CD14-positive monocyte (primary cell): ENCODE measurements at regions not wholly inside any gene's neighbourhood (a gene's known extent, or its start where the extent isn't known, plus 50 kb on each side); places are given as distances from the start of the nearest gene placed in this dataset.

ENCODE experiments used
- DNase-seq, 3 donors: peaks; one replicate each; pipeline ENCODE4 v3.0.0-alpha.2; 2011 to 2022
- H2AFZ ChIP-seq: 2 replicates; pipeline ENCODE4 v1.6.0; 2012; ENCODE audit warnings: mild to moderate bottlenecking, low read depth, low read length, inconsistent platforms; ENCODE audit not compliant: insufficient read depth, poor library complexity, severe bottlenecking
- H3K27ac ChIP-seq, 2 donors: 1 replicate in 1 of 2; 2 replicates in 1 of 2; pipeline ENCODE4 v1.5.1; 2012 to 2013; ENCODE audit warnings: low read length in 2 of 2, control low read depth in 1 of 2, inconsistent platforms in 1 of 2, low read depth in 1 of 2, mild to moderate bottlenecking in 1 of 2
- H3K27me3 ChIP-seq, 2 donors: one replicate each; pipeline versions ENCODE4 v1.6.0 to v1.6.1; 2011 to 2013; ENCODE audit warnings: low read length in 2 of 2; ENCODE audit not compliant: control insufficient read depth in 2 of 2, insufficient read depth in 2 of 2
- H3K36me3 ChIP-seq, 2 donors: replicated peaks in 1 of 2; 1 replicate in 1 of 2; 2 replicates in 1 of 2; pipeline versions ENCODE4 v1.5.1 to v1.6.1; 2012 to 2013; ENCODE audit warnings: low read length in 2 of 2, control low read depth in 1 of 2, inconsistent platforms in 1 of 2, mild to moderate bottlenecking in 1 of 2; ENCODE audit not compliant: insufficient read depth in 2 of 2, control insufficient read depth in 1 of 2
- H3K4me1 ChIP-seq, 2 donors: 1 replicate in 1 of 2; 2 replicates in 1 of 2; pipeline versions ENCODE4 v1.5.1 to v1.6.1; 2012 to 2013; ENCODE audit warnings: low read length in 2 of 2, control low read depth in 1 of 2, inconsistent platforms in 1 of 2, mild to moderate bottlenecking in 1 of 2, moderate library complexity in 1 of 2; ENCODE audit not compliant: insufficient read depth in 2 of 2, control insufficient read depth in 1 of 2
- H3K4me2 ChIP-seq: replicated peaks from 2 replicates; pipeline ENCODE3; 2012; ENCODE audit warnings: low read length, moderate library complexity, mild to moderate bottlenecking; ENCODE audit not compliant: poor library complexity, severe bottlenecking; ENCODE audit errors: extremely low read depth
- H3K4me3 ChIP-seq, 3 experiments: fragments of 200-600 bp in 1 of 3; sonication (generic) in 1 of 3; replicated peaks in 1 of 3; 1 replicate in 2 of 3; 2 replicates in 1 of 3; pipeline ENCODE4 v1.5.1; 2011 to 2013; ENCODE audit warnings: low read length in 3 of 3, mild to moderate bottlenecking in 3 of 3, control low read depth in 2 of 3, low read depth in 2 of 3, inconsistent platforms in 1 of 3, moderate library complexity in 1 of 3
- H3K79me2 ChIP-seq: 2 replicates; pipeline ENCODE4 v1.6.0; 2012; ENCODE audit warnings: mild to moderate bottlenecking, control low read depth, inconsistent platforms, low read length, moderate library complexity; ENCODE audit not compliant: insufficient read depth
- H3K9ac ChIP-seq: 2 replicates; pipeline ENCODE4 v1.6.0; 2017; ENCODE audit warnings: low read length, mild to moderate bottlenecking; ENCODE audit not compliant: insufficient read depth, poor library complexity, severe bottlenecking
- H3K9me3 ChIP-seq, 2 donors: replicated peaks in 1 of 2; 1 replicate in 1 of 2; 2 replicates in 1 of 2; pipeline versions ENCODE4 v1.5.1 to v1.6.1; 2012 to 2013; ENCODE audit warnings: low read length in 2 of 2, control low read depth in 1 of 2; ENCODE audit not compliant: control insufficient read depth in 1 of 2, insufficient read depth in 1 of 2
- H4K20me1 ChIP-seq: 2 replicates; pipeline ENCODE4 v1.6.0; 2012; ENCODE audit warnings: mild to moderate bottlenecking, low read length, control low read depth, moderate library complexity; ENCODE audit not compliant: insufficient read depth
- H3K27ac Mint-ChIP-seq, 7 donors: one replicate each; pipeline ENCODE4 v1.8.0; 2020; ENCODE audit warnings: mild to moderate bottlenecking in 7 of 7, mixed read lengths in 7 of 7, moderate library complexity in 6 of 7, inconsistent platforms in 2 of 7
- H3K27me3 Mint-ChIP-seq, 3 donors: one replicate each; pipeline ENCODE4 v1.8.0; 2021 to 2022; ENCODE audit warnings: low read depth in 3 of 3, mild to moderate bottlenecking in 3 of 3, mixed read lengths in 3 of 3, moderate library complexity in 3 of 3, inconsistent platforms in 1 of 3
- H3K36me3 Mint-ChIP-seq, 2 donors: one replicate each; pipeline ENCODE4 v1.8.0; 2020; ENCODE audit warnings: mixed read lengths in 2 of 2, inconsistent platforms in 1 of 2, mild to moderate bottlenecking in 1 of 2
- H3K4me1 Mint-ChIP-seq: one replicate; pipeline ENCODE4 v1.8.0; 2020; ENCODE audit warnings: mild to moderate bottlenecking, mixed read lengths
- H3K4me3 Mint-ChIP-seq, 2 donors: one replicate each; pipeline ENCODE4 v1.8.0; 2020; ENCODE audit warnings: mild to moderate bottlenecking in 2 of 2, mixed read lengths in 2 of 2, moderate library complexity in 1 of 2
- H3K9me3 Mint-ChIP-seq, 7 donors: one replicate each; pipeline ENCODE4 v1.8.0; 2020 to 2022; ENCODE audit warnings: mixed read lengths in 7 of 7, mild to moderate bottlenecking in 6 of 7, moderate library complexity in 6 of 7, inconsistent platforms in 2 of 7
- WGBS: methylation state at CpG from one replicate; pipeline ENCODE4 v1.1.5; 2013; ENCODE audit warnings: missing lambda C conversion rate; ENCODE audit not compliant: insufficient coverage; 5-methylcytosine and 5-hydroxymethylcytosine counted together
- intact Hi-C, 2 donors: fragments of 100-400 bp; cut with micrococcal nuclease; formaldehyde crosslinking; loops; one replicate each; pipeline versions ENCODE4 v1.15.0 to v1.15.1; 2023
- TF ChIP-seq, protein P1 (sequence below): fragments of 200-600 bp; IDR thresholded peaks from one replicate; pipeline ENCODE4 v1.8.0; 2022; ENCODE audit warnings: antibody characterized with exemption, mild to moderate bottlenecking

DNA sequence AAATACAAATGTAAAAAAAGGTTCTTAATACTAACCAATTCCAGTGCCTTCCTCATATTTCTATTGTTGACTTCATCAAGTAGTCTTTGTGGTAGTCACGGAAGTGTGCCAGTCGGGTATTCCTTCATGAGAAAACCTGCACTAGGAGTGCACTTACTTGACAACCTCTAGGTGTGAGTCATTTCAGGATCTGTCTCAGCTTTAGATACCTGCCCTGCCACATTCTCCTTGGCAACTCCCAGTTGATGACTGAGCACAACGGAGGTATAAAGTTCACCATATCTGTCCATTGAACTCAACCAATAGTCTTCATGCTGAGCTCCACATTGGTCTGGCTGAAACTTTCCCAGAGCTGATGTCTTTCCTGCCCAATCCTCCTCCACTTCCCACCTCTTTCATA is 215.7 kb downstream of the SYT10 start:
- no peak overlapping the region for H3K4me2 ChIP-seq
- 80% methylated on average over 3 of the region's 3 CpGs for WGBS
- H3K27me3 ChIP-seq = no peaks in the 10 kb centered on the region
- H3K79me2 ChIP-seq = no peaks in the 10 kb centered on the region
- H3K4me1 ChIP-seq = no peaks in the 10 kb centered on the region
- no peak overlapping the region for H3K4me3 ChIP-seq
- intact Hi-C loops = no loop called here
- no peak overlapping the region for H2AFZ ChIP-seq
- no peaks in the 10 kb centered on the region for H3K36me3 Mint-ChIP-seq
- H3K27ac Mint-ChIP-seq = no peak overlapping the region
- peaks cover 14 to 41% (median 28%) of the 10 kb centered on the region in 7 donors for H3K9me3 Mint-ChIP-seq
- H3K27me3 Mint-ChIP-seq = no peaks in the 10 kb centered on the region
- no peaks in the 10 kb centered on the region for H3K36me3 ChIP-seq
- peaks cover 22 to 40% of the 10 kb centered on the region in 2 donors for H3K9me3 ChIP-seq
- DNase-seq = no peak
- no peak overlapping the region for H3K9ac ChIP-seq
- no peaks in the 10 kb centered on the region for H3K4me1 Mint-ChIP-seq
- TF ChIP-seq, protein P1, sequence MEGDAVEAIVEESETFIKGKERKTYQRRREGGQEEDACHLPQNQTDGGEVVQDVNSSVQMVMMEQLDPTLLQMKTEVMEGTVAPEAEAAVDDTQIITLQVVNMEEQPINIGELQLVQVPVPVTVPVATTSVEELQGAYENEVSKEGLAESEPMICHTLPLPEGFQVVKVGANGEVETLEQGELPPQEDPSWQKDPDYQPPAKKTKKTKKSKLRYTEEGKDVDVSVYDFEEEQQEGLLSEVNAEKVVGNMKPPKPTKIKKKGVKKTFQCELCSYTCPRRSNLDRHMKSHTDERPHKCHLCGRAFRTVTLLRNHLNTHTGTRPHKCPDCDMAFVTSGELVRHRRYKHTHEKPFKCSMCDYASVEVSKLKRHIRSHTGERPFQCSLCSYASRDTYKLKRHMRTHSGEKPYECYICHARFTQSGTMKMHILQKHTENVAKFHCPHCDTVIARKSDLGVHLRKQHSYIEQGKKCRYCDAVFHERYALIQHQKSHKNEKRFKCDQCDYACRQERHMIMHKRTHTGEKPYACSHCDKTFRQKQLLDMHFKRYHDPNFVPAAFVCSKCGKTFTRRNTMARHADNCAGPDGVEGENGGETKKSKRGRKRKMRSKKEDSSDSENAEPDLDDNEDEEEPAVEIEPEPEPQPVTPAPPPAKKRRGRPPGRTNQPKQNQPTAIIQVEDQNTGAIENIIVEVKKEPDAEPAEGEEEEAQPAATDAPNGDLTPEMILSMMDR = no peak
- H4K20me1 ChIP-seq = no peaks in the 10 kb centered on the region
- no peak overlapping the region for H3K4me3 Mint-ChIP-seq
- no peak overlapping the region for H3K27ac ChIP-seq

DNA sequence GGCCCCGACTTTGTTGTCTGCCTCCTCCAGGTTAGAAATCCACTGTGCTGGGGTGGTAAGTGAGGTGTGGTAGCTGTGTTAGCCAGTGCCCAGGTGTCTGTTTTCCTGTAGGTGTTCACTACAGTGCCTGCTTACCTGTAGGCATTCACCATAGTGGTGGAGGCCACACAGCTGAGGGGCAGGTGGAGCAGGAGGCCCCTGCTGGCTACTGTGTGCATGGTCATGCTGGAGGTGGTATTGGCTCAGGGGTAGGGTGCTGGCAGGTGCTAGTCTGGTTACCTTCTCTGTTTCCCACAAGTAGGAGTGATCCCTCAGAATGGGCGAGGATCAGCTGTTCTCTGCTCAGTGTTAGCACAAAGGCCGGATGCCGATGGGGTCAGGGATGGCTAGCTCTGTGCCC is 217.3 kb downstream of the SYT10 start:
- H3K4me1 Mint-ChIP-seq = no peaks in the 10 kb centered on the region
- peaks cover 10 to 43% (median 20%) of the 10 kb centered on the region in 7 donors for H3K9me3 Mint-ChIP-seq
- H3K27ac Mint-ChIP-seq = no peak overlapping the region
- intact Hi-C loops = no loop called here
- Histone ChIP-seq H3K79me2 (no peaks in the 10 kb centered on the region), H2AFZ (no peak overlapping the region), H3K36me3 (no peaks in the 10 kb centered on the region), H3K4me3 (no peak overlapping the region), H3K27ac (no peak overlapping the region), H3K4me2 (no peak overlapping the region), H4K20me1 (no peaks in the 10 kb centered on the region), H3K4me1 (no peaks in the 10 kb centered on the region), H3K9ac (no peak overlapping the region), H3K27me3 (no peaks in the 10 kb centered on the region), H3K9me3 (peaks cover 22 to 45% of the 10 kb centered on the region in 2 donors)
- WGBS = 97% methylated on average over 3 of the region's 4 CpGs
- no peak overlapping the region for H3K4me3 Mint-ChIP-seq
- H3K36me3 Mint-ChIP-seq = no peaks in the 10 kb centered on the region
- no peak for DNase-seq
- TF ChIP-seq, protein P1 = no peak
- H3K27me3 Mint-ChIP-seq = no peaks in the 10 kb centered on the region
